ENCODE measurements at regions not wholly inside any gene's neighbourhood (a gene's known extent, or its start where the extent isn't known, plus 50 kb on each side); places are given as distances from the start of the nearest gene placed in this dataset.
A peak's percentile ranks its signal among the peaks of the same experiment; 100 is the strongest.

- Histone ChIP-seq H3K4me3 (replicated peaks in 1 of 3; ENCODE audit: insufficient read depth in 1 of 3, low read depth in 1 of 3, low read length in 3 of 3) (no peak overlapping the region), H3K4me1 (ENCODE audit: control insufficient read depth, extremely low read depth, insufficient read depth, low read length) (peaks cover 5% of the 10 kb centered on the region), H3K27ac (ENCODE audit: insufficient read depth, low read depth, low read length) (no peak overlapping the region), H3K9me3 (replicated peaks; ENCODE audit: control insufficient read depth, insufficient read depth, low read length) (no peaks in the 10 kb centered on the region), H3K9me1 (replicated peaks; ENCODE audit: control insufficient read depth, extremely low read depth, insufficient read depth, low read length) (no peaks in the 10 kb centered on the region), H4K20me1 (replicated peaks; ENCODE audit: control insufficient read depth, extremely low read depth, insufficient read depth, low read length) (no peaks in the 10 kb centered on the region), H2AFZ (ENCODE audit: low read depth, low read length) (no peak overlapping the region), H3K36me3 (ENCODE audit: control insufficient read depth in 2 of 2, extremely low read depth in 1 of 2, insufficient read depth in 2 of 2, low read length in 2 of 2) (no peaks in the 10 kb centered on the region), H3K27me3 (ENCODE audit: control insufficient read depth in 2 of 2, insufficient read depth in 2 of 2, low read length in 2 of 2) (no peaks in the 10 kb centered on the region), H3K9ac (replicated peaks; ENCODE audit: extremely low read depth, insufficient read depth, low read length) (no peak overlapping the region), H3K4me2 (ENCODE audit: insufficient read depth, low read length) (no peak overlapping the region), H3K79me2 (ENCODE audit: control insufficient read depth, insufficient read depth, low read length) (no peaks in the 10 kb centered on the region)
- CTCF ChIA-PET: interaction anchor here (0.9 kb wide), 1 partner anchor 20 kb away, joined by 3 read pairs; no protein-coding TSS in a partner anchor
- TF ChIP-seq EZH2 (IDR thresholded peaks at IDR 0.05; ENCODE audit: borderline replicate concordance, low read depth, low read length, severe bottlenecking): no peak
- TF ChIP-seq FOS (IDR thresholded peaks at IDR 0.05; ENCODE audit: borderline replicate concordance, insufficient read depth, low read length): no peak
- no peak for TF ChIP-seq POLR2A (IDR thresholded peaks at IDR 0.05; ENCODE audit: low read depth, low read length)
- no peak for TF ChIP-seq JUN (IDR thresholded peaks at IDR 0.05; ENCODE audit: borderline replicate concordance, insufficient read depth, insufficient read length, low read depth)
- TF ChIP-seq POLR2AphosphoS5 (IDR thresholded peaks at IDR 0.05; ENCODE audit: insufficient read depth, low read depth, low read length): no peak
- no peak for TF ChIP-seq GATA2 (IDR thresholded peaks at IDR 0.05; ENCODE audit: insufficient read depth, insufficient read length, low read depth, low read length)
- DNase-seq (ENCODE audit: low read depth, low spot score) (peak; percentile 89), FAIRE-seq (peak; percentile 74)
- BruUV-seq (replicated peaks): no TSS peak
- dilution Hi-C loops (cut with MboI; ENCODE audit: extremely low pct_ligation_motif_present, low sequenced_read_pairs): no loop called here
- POLR2A ChIA-PET: no interaction called here
- intact Hi-C loops (cut with micrococcal nuclease): no loop called here
Measured at GRCh38 chr10:4312051-4312835, 513.8 kb upstream of the AKR1E2 start.

- ChIA-PET CTCF (no interaction called here), POLR2A (no interaction called here)
- Histone ChIP-seq H3K4me2 (ENCODE audit: insufficient read depth, low read length) (no peak overlapping the region), H3K9ac (replicated peaks; ENCODE audit: extremely low read depth, insufficient read depth, low read length) (no peak overlapping the region), H3K9me3 (replicated peaks; ENCODE audit: control insufficient read depth, insufficient read depth, low read length) (no peaks in the 10 kb centered on the region), H2AFZ (ENCODE audit: low read depth, low read length) (no peak overlapping the region), H3K4me1 (ENCODE audit: control insufficient read depth, extremely low read depth, insufficient read depth, low read length) (peaks cover 5% of the 10 kb centered on the region), H3K4me3 (replicated peaks in 1 of 3; ENCODE audit: insufficient read depth in 1 of 3, low read depth in 1 of 3, low read length in 3 of 3) (no peak overlapping the region), H3K27me3 (ENCODE audit: control insufficient read depth in 2 of 2, insufficient read depth in 2 of 2, low read length in 2 of 2) (no peaks in the 10 kb centered on the region), H4K20me1 (replicated peaks; ENCODE audit: control insufficient read depth, extremely low read depth, insufficient read depth, low read length) (no peaks in the 10 kb centered on the region), H3K27ac (ENCODE audit: insufficient read depth, low read depth, low read length) (no peak overlapping the region), H3K36me3 (ENCODE audit: control insufficient read depth in 2 of 2, extremely low read depth in 1 of 2, insufficient read depth in 2 of 2, low read length in 2 of 2) (no peaks in the 10 kb centered on the region), H3K79me2 (ENCODE audit: control insufficient read depth, insufficient read depth, low read length) (no peaks in the 10 kb centered on the region), H3K9me1 (replicated peaks; ENCODE audit: control insufficient read depth, extremely low read depth, insufficient read depth, low read length) (no peaks in the 10 kb centered on the region)
- TF ChIP-seq MYC (IDR thresholded peaks at IDR 0.05; ENCODE audit: low read depth, low read length) (no peak), MAX (IDR thresholded peaks at IDR 0.05; ENCODE audit: insufficient read depth, insufficient read length) (no peak), EZH2 (IDR thresholded peaks at IDR 0.05; ENCODE audit: borderline replicate concordance, low read depth, low read length, severe bottlenecking) (no peak), FOS (IDR thresholded peaks at IDR 0.05; ENCODE audit: borderline replicate concordance, insufficient read depth, low read length) (no peak), CTCF (IDR thresholded peaks at IDR 0.05; ENCODE audit: extremely low read depth in 1 of 2, insufficient read depth in 1 of 2, low read depth in 1 of 2, low read length in 2 of 2) (no peak), JUN (IDR thresholded peaks at IDR 0.05; ENCODE audit: borderline replicate concordance, insufficient read depth, insufficient read length, low read depth) (no peak), POLR2A (IDR thresholded peaks at IDR 0.05; ENCODE audit: low read depth, low read length) (no peak), GATA2 (IDR thresholded peaks at IDR 0.05; ENCODE audit: insufficient read depth, insufficient read length, low read depth, low read length) (no peak), POLR2AphosphoS5 (IDR thresholded peaks at IDR 0.05; ENCODE audit: insufficient read depth, low read depth, low read length) (no peak)
- no peak for FAIRE-seq
- BruUV-seq (replicated peaks): no TSS peak
- DNase-seq (ENCODE audit: low read depth, low spot score): no peak
- dilution Hi-C loops (cut with MboI; ENCODE audit: extremely low pct_ligation_motif_present, low sequenced_read_pairs) (no loop called here), intact Hi-C loops (cut with micrococcal nuclease) (no loop called here)
Measured at GRCh38 chr10:4310172-4310571, 515.8 kb upstream of the AKR1E2 start.
